AG04450 (cell line): ENCODE measurements at regions not wholly inside any gene's neighbourhood (a gene's known extent, or its start where the extent isn't known, plus 50 kb on each side); places are given as distances from the start of the nearest gene placed in this dataset.
A peak's percentile ranks its signal among the peaks of the same experiment; 100 is the strongest.

ENCODE experiments used
- CTCF ChIA-PET: fragments of 300-600, 350-600 bp; formaldehyde crosslinking; extraction: SDS; loops from one replicate; lab custom pipeline; 2022; ENCODE audit warnings: antibody characterized with exemption, inconsistent platforms; lab: Charles Lee
- POLR2A ChIA-PET: fragments of 350-600 bp; formaldehyde crosslinking; extraction: SDS; loops from one replicate; lab custom pipeline; 2021; ENCODE audit warnings: antibody characterized with exemption, inconsistent platforms; lab: Yijun Ruan, JAX
- DNase-seq: peaks from one replicate; pipeline ENCODE4 v3.0.0-alpha.2; 2011; ENCODE audit warnings: low read depth, low spot score
- H3K27ac ChIP-seq: one replicate; pipeline ENCODE4 v1.5.1; 2012; ENCODE audit warnings: low read depth, low read length, control low read depth
- H3K27me3 ChIP-seq: one replicate; pipeline ENCODE4 v1.6.0; 2012; ENCODE audit warnings: low read length; ENCODE audit not compliant: control insufficient read depth, insufficient read depth
- H3K4me3 ChIP-seq: 2 replicates; pipeline ENCODE4 v1.5.1; 2011; ENCODE audit warnings: mild to moderate bottlenecking, low read depth, low read length, control low read depth
- H3K9me3 ChIP-seq: 2 replicates; pipeline ENCODE4 v1.5.1; 2012; ENCODE audit warnings: low read length; ENCODE audit not compliant: control insufficient read depth, insufficient read depth
- TF ChIP-seq, protein P1 (sequence below): IDR thresholded peaks from 2 replicates; pipeline ENCODE4 v1.5.1; 2011; ENCODE audit warnings: low read depth, low read length, control low read depth, inconsistent platforms

DNA sequence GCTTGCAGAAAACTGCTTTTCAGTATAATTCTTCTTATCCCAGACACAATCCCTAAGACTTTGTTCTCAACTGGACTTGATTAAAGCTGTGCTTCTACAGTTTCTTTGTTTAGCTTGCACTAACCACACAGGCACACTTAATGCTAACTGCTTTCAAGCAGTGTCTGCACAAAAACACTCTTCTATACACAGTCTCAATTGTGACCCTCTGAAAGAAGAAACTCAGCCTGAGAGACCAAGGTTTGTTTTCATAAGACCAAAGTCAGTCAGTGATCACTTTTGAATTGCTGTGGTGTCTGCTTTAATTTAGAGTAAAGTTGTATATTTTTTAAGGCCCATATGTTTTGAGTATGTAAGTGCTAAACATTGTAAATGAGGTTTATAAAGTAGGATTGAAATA is 431.2 kb downstream of the KCTD12 start:
- ChIA-PET CTCF (interaction anchor here (0.6 to 0.9 kb wide), 2 partner anchors 18 to 98 kb away, joined by 3 read pairs; no protein-coding TSS in a partner anchor), POLR2A (no interaction called here)

DNA sequence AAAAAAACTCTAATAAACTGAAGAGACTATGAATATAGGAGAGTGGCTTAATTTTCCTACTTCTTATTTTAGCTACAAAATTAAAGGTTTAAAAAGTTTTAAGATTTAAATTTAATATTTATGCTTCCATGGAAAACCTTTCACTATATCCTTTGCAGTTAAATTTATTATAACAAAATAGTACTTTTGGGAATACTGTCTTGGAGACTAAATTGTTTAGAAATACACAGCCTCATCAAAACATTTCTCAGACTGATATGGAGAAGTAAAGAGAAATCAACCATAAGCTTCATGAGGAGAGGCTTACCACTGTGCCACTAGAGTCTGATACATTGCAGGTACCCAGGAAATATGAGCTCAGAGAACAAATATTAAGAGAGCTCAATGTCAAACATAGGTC is 436.5 kb downstream of the KCTD12 start:
- no peak for DNase-seq
- TF ChIP-seq, protein P1, sequence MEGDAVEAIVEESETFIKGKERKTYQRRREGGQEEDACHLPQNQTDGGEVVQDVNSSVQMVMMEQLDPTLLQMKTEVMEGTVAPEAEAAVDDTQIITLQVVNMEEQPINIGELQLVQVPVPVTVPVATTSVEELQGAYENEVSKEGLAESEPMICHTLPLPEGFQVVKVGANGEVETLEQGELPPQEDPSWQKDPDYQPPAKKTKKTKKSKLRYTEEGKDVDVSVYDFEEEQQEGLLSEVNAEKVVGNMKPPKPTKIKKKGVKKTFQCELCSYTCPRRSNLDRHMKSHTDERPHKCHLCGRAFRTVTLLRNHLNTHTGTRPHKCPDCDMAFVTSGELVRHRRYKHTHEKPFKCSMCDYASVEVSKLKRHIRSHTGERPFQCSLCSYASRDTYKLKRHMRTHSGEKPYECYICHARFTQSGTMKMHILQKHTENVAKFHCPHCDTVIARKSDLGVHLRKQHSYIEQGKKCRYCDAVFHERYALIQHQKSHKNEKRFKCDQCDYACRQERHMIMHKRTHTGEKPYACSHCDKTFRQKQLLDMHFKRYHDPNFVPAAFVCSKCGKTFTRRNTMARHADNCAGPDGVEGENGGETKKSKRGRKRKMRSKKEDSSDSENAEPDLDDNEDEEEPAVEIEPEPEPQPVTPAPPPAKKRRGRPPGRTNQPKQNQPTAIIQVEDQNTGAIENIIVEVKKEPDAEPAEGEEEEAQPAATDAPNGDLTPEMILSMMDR = no peak
- CTCF ChIA-PET = interaction anchor here (1.5 kb wide), 1 partner anchor 573 kb away, joined by 3 read pairs; no protein-coding TSS in a partner anchor
- no peak overlapping the region for H3K27ac ChIP-seq
- POLR2A ChIA-PET = no interaction called here
- H3K9me3 ChIP-seq = no peaks in the 10 kb centered on the region
- H3K27me3 ChIP-seq = no peaks in the 10 kb centered on the region
- no peak overlapping the region for H3K4me3 ChIP-seq

More for the DNA sequence above, 431.2 kb downstream of the KCTD12 start:
- DNase-seq = peak; percentile 8
- no peaks in the 10 kb centered on the region for H3K27me3 ChIP-seq
- H3K4me3 ChIP-seq = no peak overlapping the region
- TF ChIP-seq, protein P1 = no peak
- H3K9me3 ChIP-seq = no peaks in the 10 kb centered on the region
- H3K27ac ChIP-seq = no peak overlapping the region

DNA sequence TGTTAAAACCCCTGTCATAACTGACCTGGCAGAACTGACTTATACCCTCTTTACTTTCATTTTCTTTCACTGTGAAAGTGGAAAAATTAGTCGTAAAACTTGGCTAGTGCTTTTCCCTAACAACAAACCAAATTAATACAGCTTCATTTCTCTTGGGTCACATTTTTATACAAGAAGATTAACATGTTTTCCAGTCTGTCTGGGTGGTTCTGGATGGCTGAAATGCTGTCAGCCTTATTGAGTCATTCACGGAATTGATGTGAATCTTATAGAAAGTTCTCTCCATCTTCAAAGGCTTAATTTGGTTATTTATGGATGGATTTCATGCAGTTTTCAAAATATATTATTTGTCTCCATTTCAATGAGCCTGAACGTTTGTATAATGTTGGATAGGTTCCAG is 440.0 kb downstream of the KCTD12 start:
- POLR2A ChIA-PET = no interaction called here
- TF ChIP-seq, protein P1 = no peak
- no peak for DNase-seq

DNA sequence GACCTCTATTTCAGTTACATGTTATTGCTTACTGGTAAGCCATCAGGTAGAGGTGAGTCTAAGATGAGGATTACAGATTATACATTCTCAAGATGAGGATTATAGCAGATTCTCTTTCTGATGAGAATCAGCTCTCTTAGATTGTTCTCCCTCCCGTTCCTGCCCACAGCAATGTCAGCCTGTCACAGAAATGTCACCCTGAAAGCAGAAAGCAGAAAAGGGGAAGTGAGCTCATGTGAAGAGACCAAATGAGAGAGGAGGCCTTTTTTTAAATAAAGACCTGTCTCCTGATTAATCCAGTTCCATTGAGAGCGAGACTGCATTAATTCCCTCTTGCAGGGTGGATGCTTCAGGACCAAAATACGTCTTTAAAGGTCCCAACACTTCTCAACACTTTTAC is 445.6 kb downstream of the KCTD12 start:
- DNase-seq = no peak
- H3K27me3 ChIP-seq = no peaks in the 10 kb centered on the region
- no peak overlapping the region for H3K27ac ChIP-seq
- ChIA-PET POLR2A (no interaction called here), CTCF (no interaction called here)
- TF ChIP-seq, protein P1 = no peak
- no peak overlapping the region for H3K4me3 ChIP-seq
- no peaks in the 10 kb centered on the region for H3K9me3 ChIP-seq

More for the DNA sequence above, 440.0 kb downstream of the KCTD12 start:
- CTCF ChIA-PET = no interaction called here
- H3K27ac ChIP-seq = no peak overlapping the region
- no peak overlapping the region for H3K4me3 ChIP-seq
- no peaks in the 10 kb centered on the region for H3K9me3 ChIP-seq
- no peaks in the 10 kb centered on the region for H3K27me3 ChIP-seq

DNA sequence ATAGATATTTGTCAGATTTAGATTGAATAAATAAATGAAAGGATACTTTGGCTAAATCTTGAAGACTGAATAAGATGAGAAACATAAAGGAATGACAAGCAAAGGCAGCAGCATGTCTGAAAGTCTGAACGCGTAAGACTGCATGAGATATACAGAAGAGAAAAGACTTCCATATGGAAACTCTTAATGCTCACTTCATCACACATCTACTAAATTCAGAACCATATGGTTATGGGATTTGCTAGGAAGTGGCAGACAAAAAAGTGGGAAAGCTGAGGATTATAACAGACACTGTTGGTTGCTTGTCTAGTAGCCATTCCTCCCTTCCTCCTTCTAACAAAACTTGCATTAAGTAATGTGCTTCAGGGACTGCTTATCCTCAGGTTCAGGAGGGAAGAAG is 446.7 kb downstream of the KCTD12 start:
- TF ChIP-seq, protein P1 = no peak
- Histone ChIP-seq H3K9me3 (no peaks in the 10 kb centered on the region), H3K27ac (no peak overlapping the region), H3K27me3 (no peaks in the 10 kb centered on the region), H3K4me3 (no peak overlapping the region)
- POLR2A ChIA-PET = no interaction called here
- no peak for DNase-seq
- CTCF ChIA-PET = no interaction called here
